NT2/D1 (cell line): ENCODE measurements at regions not wholly inside any gene's neighbourhood (a gene's known extent, or its start where the extent isn't known, plus 50 kb on each side); places are given as distances from the start of the nearest gene placed in this dataset.

Source experiments
- SUZ12 ChIP-seq: IDR thresholded peaks from 2 replicates; pipeline ENCODE4 v1.6.1; 2011; ENCODE audit not compliant: insufficient read length, insufficient read depth; ENCODE audit errors: extremely low read depth
- YY1 ChIP-seq: IDR thresholded peaks from 2 replicates; pipeline ENCODE4 v1.6.1; 2011; ENCODE audit not compliant: insufficient read length, insufficient read depth
- ZNF274 ChIP-seq: IDR thresholded peaks from 2 replicates; pipeline ENCODE4 v1.6.1; 2011; ENCODE audit warnings: mild to moderate bottlenecking, low read depth, low read length

GRCh38 chr16:85391175-85391707 is 221.9 kb upstream of the GSE1 start:
- TF ChIP-seq YY1 (no peak), ZNF274 (no peak), SUZ12 (no peak)
